Upper lobe of left lung (tissue), 6 donors: ENCODE measurements at regions not wholly inside any gene's neighbourhood (a gene's known extent, or its start where the extent isn't known, plus 50 kb on each side); places are given as distances from the start of the nearest gene placed in this dataset.
"Not testable (repeated sequence)": the region's sequence is repeated elsewhere in the genome, so short reads cannot be mapped to it uniquely, and the experiment has no call there.

Experiments
- ATAC-seq, 2 donors: fragments of 200-7000 bp; cut with Tn5 transposase; one replicate each; pipeline ENCODE4 v1.9.1; 2022; ENCODE audit warnings: mild to moderate bottlenecking in 2 of 2, moderate library complexity in 2 of 2; ENCODE audit not compliant: low FRiP score in 2 of 2
- DNase-seq, 2 donors: peaks; one replicate each; pipeline ENCODE4 v3.0.0-alpha.2; 2019 to 2020
- H3K27ac ChIP-seq, 4 donors: fragments of 200-600 bp; sonication (generic); one replicate each; pipeline ENCODE4 v1.5.1; 2016 to 2019
- H3K27me3 ChIP-seq, 4 donors: fragments of 200-600 bp; sonication (generic); one replicate each; pipeline ENCODE4 v1.5.1; 2017 to 2019
- H3K36me3 ChIP-seq, 4 donors: fragments of 200-600 bp; sonication (generic); one replicate each; pipeline ENCODE4 v1.5.1; 2016 to 2019
- H3K4me1 ChIP-seq, 4 donors: fragments of 200-600 bp; sonication (generic); one replicate each; pipeline ENCODE4 v1.5.1; 2018 to 2019
- H3K4me3 ChIP-seq, 4 donors: fragments of 200-600 bp; sonication (generic); one replicate each; pipeline ENCODE4 v1.5.1; 2017 to 2019; ENCODE audit warnings: mild to moderate bottlenecking in 2 of 4, moderate library complexity in 1 of 4
- H3K9me3 ChIP-seq, 4 donors: fragments of 200-600 bp; sonication (generic); one replicate each; pipeline ENCODE4 v1.5.1; 2018 to 2019
- CTCF ChIP-seq, 6 experiments: fragments of 450-650 bp in 4 of 6; fragments of 200-600 bp in 2 of 6; sonication (generic) in 2 of 6; IDR thresholded peaks; one replicate each; pipeline ENCODE4 v1.5.1; 2016 to 2019; ENCODE audit warnings: antibody characterized with exemption in 6 of 6
- EP300 ChIP-seq, 4 donors: sonication (generic); formaldehyde crosslinking; IDR thresholded peaks; one replicate each; pipeline ENCODE4 v1.5.1; 2017; ENCODE audit warnings: antibody characterized with exemption in 4 of 4, control low read depth in 2 of 4
- POLR2A ChIP-seq, 4 donors: fragments of 450-650 bp; IDR thresholded peaks; one replicate each; pipeline ENCODE4 v1.5.1; 2016 to 2017; ENCODE audit warnings: antibody characterized with exemption in 4 of 4, mild to moderate bottlenecking in 2 of 4
- POLR2AphosphoS5 ChIP-seq, 2 donors: sonication (generic); formaldehyde crosslinking; IDR thresholded peaks; one replicate each; pipeline ENCODE4 v1.5.1; 2017; ENCODE audit warnings: antibody characterized with exemption in 2 of 2
- WGBS, 2 donors: methylation state at CpG; one replicate each; pipeline ENCODE4 v1.1.5; 2017 to 2018; 5-methylcytosine and 5-hydroxymethylcytosine counted together
- donor health status: DM: no; HTN: no; CAD: no; lungs with moderate emphysema.
- donor health status: DM: no; HTN: yes; CAD: no; lungs with severe emphysema.

- H3K4me3 ChIP-seq = no peak overlapping the region
- H3K9me3 ChIP-seq = no peaks in the 10 kb centered on the region
- no peaks in the 10 kb centered on the region for H3K27me3 ChIP-seq
- TF ChIP-seq POLR2AphosphoS5 (IDR thresholded peaks at IDR 0.05) (no peak), CTCF (IDR thresholded peaks at IDR 0.05) (no peak), POLR2A (IDR thresholded peaks at IDR 0.05) (no peak), EP300 (IDR thresholded peaks at IDR 0.05) (no peak)
- no peak overlapping the region for H3K27ac ChIP-seq
- DNase-seq = no peak
- WGBS, 2 donors = 90% methylated on average over 5 of the region's 5 CpGs
- no peaks in the 10 kb centered on the region for H3K36me3 ChIP-seq
- no peak for ATAC-seq
- no peaks in the 10 kb centered on the region for H3K4me1 ChIP-seq
These were observed 325.4 kb downstream of the TMEM38B start for GRCh38 chr9:106019702-106020101.

GRCh38 chr9:106020186-106020585, 325.8 kb downstream of the TMEM38B start:
- Histone ChIP-seq H3K4me1 (no peaks in the 10 kb centered on the region), H3K9me3 (no peaks in the 10 kb centered on the region), H3K36me3 (no peaks in the 10 kb centered on the region), H3K27ac (no peak overlapping the region), H3K27me3 (no peaks in the 10 kb centered on the region), H3K4me3 (no peak overlapping the region)
- TF ChIP-seq POLR2A (IDR thresholded peaks at IDR 0.05) (no peak), EP300 (IDR thresholded peaks at IDR 0.05) (no peak), POLR2AphosphoS5 (IDR thresholded peaks at IDR 0.05) (no peak), CTCF (IDR thresholded peaks at IDR 0.05) (no peak)
- ATAC-seq (no peak), DNase-seq (no peak)
- 94 to 96% methylated on average over 2 of the region's 2 CpGs for WGBS, 2 donors

GRCh38 chr9:106023455-106023854, 329.1 kb downstream of the TMEM38B start:
- TF ChIP-seq CTCF (IDR thresholded peaks at IDR 0.05) (no peak), POLR2AphosphoS5 (IDR thresholded peaks at IDR 0.05) (no peak), EP300 (IDR thresholded peaks at IDR 0.05) (no peak), POLR2A (IDR thresholded peaks at IDR 0.05) (no peak)
- WGBS, 2 donors = 71 to 81% methylated on average over 2 of the region's 2 CpGs
- no peak overlapping the region for H3K27ac ChIP-seq
- no peak for DNase-seq
- H3K4me3 ChIP-seq = no peak overlapping the region
- H3K27me3 ChIP-seq = no peaks in the 10 kb centered on the region
- no peaks in the 10 kb centered on the region for H3K36me3 ChIP-seq
- H3K9me3 ChIP-seq = no peaks in the 10 kb centered on the region
- no peaks in the 10 kb centered on the region for H3K4me1 ChIP-seq
- ATAC-seq = no peak

GRCh38 chr9:106025453-106025852, 331.1 kb downstream of the TMEM38B start:
- Histone ChIP-seq H3K27ac (no peak overlapping the region), H3K4me3 (no peak overlapping the region), H3K36me3 (no peaks in the 10 kb centered on the region), H3K27me3 (no peaks in the 10 kb centered on the region), H3K9me3 (no peaks in the 10 kb centered on the region), H3K4me1 (no peaks in the 10 kb centered on the region)
- no peak for DNase-seq
- TF ChIP-seq POLR2AphosphoS5 (IDR thresholded peaks at IDR 0.05) (no peak), EP300 (IDR thresholded peaks at IDR 0.05) (no peak), POLR2A (IDR thresholded peaks at IDR 0.05) (no peak), CTCF (IDR thresholded peaks at IDR 0.05) (no peak)
- WGBS, 2 donors = 60 to 64% methylated on average over 4 of the region's 4 CpGs
- no peak for ATAC-seq

- H3K36me3 ChIP-seq, H3K4me3 ChIP-seq, H3K9me3 ChIP-seq, ATAC-seq, H3K27ac ChIP-seq, H3K27me3 ChIP-seq, H3K4me1 ChIP-seq, DNase-seq: not testable (repeated sequence)
- 82 to 93% methylated on average over 3 of the region's 3 CpGs for WGBS, 2 donors
These were observed 335.8 kb downstream of the TMEM38B start for GRCh38 chr9:106030146-106030545.
